K562 (cell line): ENCODE measurements at regions not wholly inside any gene's neighbourhood (a gene's known extent, or its start where the extent isn't known, plus 50 kb on each side); places are given as distances from the start of the nearest gene placed in this dataset.

ENCODE experiments used
- CC2D1A ChIP-seq: fragments of 450-650 bp; IDR thresholded peaks from 2 replicates; pipeline ENCODE4 v1.6.1; 2017; ENCODE audit warnings: mild to moderate bottlenecking
- GABPB1 ChIP-seq: sonication (generic); formaldehyde crosslinking; IDR thresholded peaks from 2 replicates; pipeline ENCODE4 v1.8.0; 2022; ENCODE audit warnings: mild to moderate bottlenecking, missing genetic modification reagents
- GTF2A2 ChIP-seq: IDR thresholded peaks from 2 replicates; pipeline ENCODE4 v1.6.1; 2016; ENCODE audit warnings: mild to moderate bottlenecking, missing genetic modification characterization, missing compliant biosample characterization
- HMGXB4 ChIP-seq: sonication (generic); formaldehyde crosslinking; IDR thresholded peaks from 2 replicates; pipeline ENCODE4 v1.8.1; 2023; ENCODE audit warnings: mild to moderate bottlenecking, missing genetic modification reagents
- HOXB6 ChIP-seq: fragments of 250-450 bp; sonication (Bioruptor Pico); IDR thresholded peaks from 2 replicates; pipeline ENCODE4 v1.5.1; 2022; ENCODE audit warnings: mild to moderate bottlenecking, borderline replicate concordance
- ILK ChIP-seq: fragments of 450-650 bp; IDR thresholded peaks from 2 replicates; pipeline ENCODE4 v1.6.1; 2016; ENCODE audit warnings: missing genetic modification characterization, low read depth, mild to moderate bottlenecking, missing compliant biosample characterization, moderate library complexity, borderline replicate concordance
- MCM2 ChIP-seq: fragments of 450-650 bp; IDR thresholded peaks from 2 replicates; pipeline ENCODE4 v1.6.1; 2017; ENCODE audit warnings: low read depth, mild to moderate bottlenecking
- MTA2 ChIP-seq: fragments of 450-650 bp; IDR thresholded peaks from 2 replicates; pipeline ENCODE4 v1.6.1; 2016; ENCODE audit warnings: low read depth
- MYBL2 ChIP-seq, 2 experiments: fragments of 450-650 bp in 1 of 2; sonication (generic) in 1 of 2; formaldehyde crosslinking in 1 of 2; IDR thresholded peaks; 2 replicates each; pipeline versions ENCODE4 v1.6.1 to v1.8.1; 2017 to 2022; ENCODE audit warnings: borderline replicate concordance in 1 of 2, inconsistent platforms in 1 of 2, low read depth in 1 of 2, mild to moderate bottlenecking in 1 of 2, missing genetic modification reagents in 1 of 2, moderate library complexity in 1 of 2
- NELFE ChIP-seq: IDR thresholded peaks from 2 replicates; pipeline ENCODE4 v1.6.1; 2011; ENCODE audit warnings: mild to moderate bottlenecking; ENCODE audit not compliant: insufficient read depth, insufficient read length
- NR2F6 ChIP-seq: fragments of 450-650 bp; formaldehyde crosslinking; IDR thresholded peaks from 2 replicates; pipeline ENCODE4 v1.4.0; 2020; ENCODE audit warnings: mild to moderate bottlenecking
- SMAD3 ChIP-seq: fragments of 450-650 bp; formaldehyde crosslinking; conservative IDR thresholded peaks from 2 replicates; pipeline ENCODE4 v1.4.0; 2020; ENCODE audit warnings: mild to moderate bottlenecking
- TAF15 ChIP-seq: fragments of 200-400 bp; formaldehyde crosslinking; IDR thresholded peaks from 2 replicates; pipeline ENCODE4 v1.6.1; 2017; ENCODE audit warnings: mild to moderate bottlenecking, low read depth, low read length, moderate library complexity
- TCF7 ChIP-seq: sonication (generic); IDR thresholded peaks from 2 replicates; pipeline ENCODE4 v1.6.1; 2016; ENCODE audit warnings: antibody characterized with exemption, borderline replicate concordance
- TSC22D4 ChIP-seq: fragments of 450-650 bp; IDR thresholded peaks from 2 replicates; pipeline ENCODE4 v1.6.1; 2016; ENCODE audit warnings: missing genetic modification characterization, missing biosample characterization, control low read depth
- USF2 ChIP-seq: sonication (generic); formaldehyde crosslinking; IDR thresholded peaks from 2 replicates; pipeline ENCODE4 v1.5.0; 2020; ENCODE audit warnings: missing genetic modification reagents
- ZFP36 ChIP-seq: fragments of 150-350 bp; IDR thresholded peaks from 2 replicates; pipeline ENCODE4 v1.6.1; 2018; ENCODE audit warnings: low read length, low read depth; ENCODE audit not compliant: partially characterized antibody
- ZNF121 ChIP-seq: sonication (generic); formaldehyde crosslinking; conservative IDR thresholded peaks from 2 replicates; pipeline ENCODE4 v1.8.0; 2022; ENCODE audit warnings: missing genetic modification reagents
- ZNF57 ChIP-seq: fragments of 450-650 bp; formaldehyde crosslinking; IDR thresholded peaks from 2 replicates; pipeline ENCODE4 v1.4.0; 2020; ENCODE audit warnings: mild to moderate bottlenecking, moderate library complexity
- TF ChIP-seq, protein P1 (sequence below): fragments of 450-650 bp; IDR thresholded peaks from 2 replicates; pipeline ENCODE4 v1.6.1; 2017; ENCODE audit warnings: mild to moderate bottlenecking, moderate library complexity
- TF ChIP-seq, protein P2 (sequence below): sonication (generic); formaldehyde crosslinking; IDR thresholded peaks from 2 replicates; pipeline ENCODE4 v1.8.1; 2023; ENCODE audit warnings: mild to moderate bottlenecking, missing genetic modification reagents, moderate library complexity
- TF ChIP-seq, protein P3 (sequence below): sonication (generic); formaldehyde crosslinking; IDR thresholded peaks from 2 replicates; pipeline ENCODE4 v1.8.1; 2023; ENCODE audit warnings: mild to moderate bottlenecking, missing genetic modification reagents

DNA sequence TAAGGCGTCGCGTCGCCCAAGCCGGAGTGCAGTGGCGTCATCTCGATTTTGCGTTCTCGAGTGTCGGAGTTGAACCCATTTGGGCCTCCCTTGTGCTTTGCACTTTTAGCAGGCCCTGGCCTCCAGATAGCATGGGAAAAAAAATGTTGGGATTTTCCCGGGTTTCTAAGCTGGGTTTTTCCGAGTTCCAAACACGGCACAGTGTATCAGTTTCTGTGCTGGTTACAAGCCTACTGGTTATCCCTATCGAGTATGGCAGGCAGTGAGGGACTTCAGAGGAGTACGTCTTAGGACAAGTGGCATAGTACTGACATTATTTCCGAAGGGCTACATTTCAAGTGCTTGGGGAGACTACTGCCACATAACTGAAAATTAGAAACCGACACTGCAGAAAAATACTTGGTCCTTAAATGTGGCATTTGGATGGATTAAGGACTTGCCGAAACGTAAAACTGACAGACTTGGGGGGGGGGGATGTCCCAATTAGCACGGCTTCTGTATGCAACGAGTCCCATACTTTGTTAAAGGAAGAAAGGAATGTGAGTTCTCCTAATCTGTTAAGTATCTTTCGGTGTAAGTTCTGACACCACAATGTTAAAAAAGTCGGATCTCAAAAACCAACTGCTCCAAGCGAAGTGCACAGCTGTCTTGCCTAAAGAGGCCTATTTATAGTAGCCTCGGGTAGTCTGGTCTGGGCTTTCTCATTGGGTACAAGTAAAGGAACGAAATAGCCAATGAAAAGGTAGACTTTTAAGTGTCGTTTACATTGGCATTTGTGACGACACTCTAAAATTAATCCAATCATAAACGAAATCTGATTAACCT, 70.2 kb downstream of the HFE start (continued):
- TF ChIP-seq, protein P1, sequence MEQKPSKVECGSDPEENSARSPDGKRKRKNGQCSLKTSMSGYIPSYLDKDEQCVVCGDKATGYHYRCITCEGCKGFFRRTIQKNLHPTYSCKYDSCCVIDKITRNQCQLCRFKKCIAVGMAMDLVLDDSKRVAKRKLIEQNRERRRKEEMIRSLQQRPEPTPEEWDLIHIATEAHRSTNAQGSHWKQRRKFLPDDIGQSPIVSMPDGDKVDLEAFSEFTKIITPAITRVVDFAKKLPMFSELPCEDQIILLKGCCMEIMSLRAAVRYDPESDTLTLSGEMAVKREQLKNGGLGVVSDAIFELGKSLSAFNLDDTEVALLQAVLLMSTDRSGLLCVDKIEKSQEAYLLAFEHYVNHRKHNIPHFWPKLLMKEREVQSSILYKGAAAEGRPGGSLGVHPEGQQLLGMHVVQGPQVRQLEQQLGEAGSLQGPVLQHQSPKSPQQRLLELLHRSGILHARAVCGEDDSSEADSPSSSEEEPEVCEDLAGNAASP = no peak
- TF ChIP-seq ZNF121 (CRISPR knock-in tag) (no peak), SMAD3 (CRISPR knock-in tag) (peak; percentile 88), NELFE (no peak), MYBL2 (IDR thresholded peaks at IDR 0.05; ENCODE audit: low read depth) (peak; percentile 60; the same call in 1 of the 2 replicates), MYBL2 (CRISPR knock-in tag; IDR thresholded peaks at IDR 0.05; ENCODE audit: borderline replicate concordance) (no peak), ZNF57 (CRISPR knock-in tag) (no peak; the same call in none of the 2 replicates), TCF7 (no peak), ILK (tag) (no peak), GTF2A2 (tag) (peak; percentile 89), HOXB6 (peak; percentile 85), USF2 (no peak), TAF15 (no peak), TSC22D4 (no peak), ZFP36 (no peak), NR2F6 (peak; percentile 67; the same call in 1 of the 2 replicates), HMGXB4 (CRISPR knock-in tag) (no peak), MCM2 (no peak), CC2D1A (peak; percentile 60; the same call in 1 of the 2 replicates), GABPB1 (no peak; the same call in 1 of the 2 replicates), MTA2 (no peak)
- TF ChIP-seq, protein P2, sequence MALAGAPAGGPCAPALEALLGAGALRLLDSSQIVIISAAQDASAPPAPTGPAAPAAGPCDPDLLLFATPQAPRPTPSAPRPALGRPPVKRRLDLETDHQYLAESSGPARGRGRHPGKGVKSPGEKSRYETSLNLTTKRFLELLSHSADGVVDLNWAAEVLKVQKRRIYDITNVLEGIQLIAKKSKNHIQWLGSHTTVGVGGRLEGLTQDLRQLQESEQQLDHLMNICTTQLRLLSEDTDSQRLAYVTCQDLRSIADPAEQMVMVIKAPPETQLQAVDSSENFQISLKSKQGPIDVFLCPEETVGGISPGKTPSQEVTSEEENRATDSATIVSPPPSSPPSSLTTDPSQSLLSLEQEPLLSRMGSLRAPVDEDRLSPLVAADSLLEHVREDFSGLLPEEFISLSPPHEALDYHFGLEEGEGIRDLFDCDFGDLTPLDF (CRISPR knock-in tag) = peak; percentile 60; the same call in 1 of the 2 replicates
- TF ChIP-seq, protein P3, sequence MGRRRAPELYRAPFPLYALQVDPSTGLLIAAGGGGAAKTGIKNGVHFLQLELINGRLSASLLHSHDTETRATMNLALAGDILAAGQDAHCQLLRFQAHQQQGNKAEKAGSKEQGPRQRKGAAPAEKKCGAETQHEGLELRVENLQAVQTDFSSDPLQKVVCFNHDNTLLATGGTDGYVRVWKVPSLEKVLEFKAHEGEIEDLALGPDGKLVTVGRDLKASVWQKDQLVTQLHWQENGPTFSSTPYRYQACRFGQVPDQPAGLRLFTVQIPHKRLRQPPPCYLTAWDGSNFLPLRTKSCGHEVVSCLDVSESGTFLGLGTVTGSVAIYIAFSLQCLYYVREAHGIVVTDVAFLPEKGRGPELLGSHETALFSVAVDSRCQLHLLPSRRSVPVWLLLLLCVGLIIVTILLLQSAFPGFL = peak; percentile 46; the same call in 1 of the 2 replicates
